Motor neuron (in vitro differentiated cells): ENCODE measurements at regions not wholly inside any gene's neighbourhood (a gene's known extent, or its start where the extent isn't known, plus 50 kb on each side); places are given as distances from the start of the nearest gene placed in this dataset.

Experiments
- ATAC-seq, 8 experiments: fragments of 200-7000 bp; cut with Tn5 transposase; replicated peaks in 6 of 8; 2 replicates each; pipeline ENCODE4 v1.8.0; 2021; ENCODE audit warnings: mild to moderate bottlenecking in 8 of 8, moderate library complexity in 8 of 8
- H3K27ac ChIP-seq, 2 donors: fragments of 250-450 bp; sonication (Bioruptor Pico); 2 replicates each; pipeline ENCODE4 v1.9.0; 2021; ENCODE audit warnings: antibody characterized with exemption in 2 of 2, mild to moderate bottlenecking in 2 of 2, moderate library complexity in 1 of 2
- H3K4me1 ChIP-seq, 2 donors: fragments of 250-450 bp; sonication (Bioruptor Pico); replicated peaks in 1 of 2; 2 replicates each; pipeline ENCODE4 v1.6.1; 2021; ENCODE audit warnings: antibody characterized with exemption in 2 of 2, mild to moderate bottlenecking in 2 of 2, moderate library complexity in 1 of 2
- H3K4me3 ChIP-seq, 5 donors: fragments of 250-450 bp; sonication (Bioruptor Pico); 2 replicates each; pipeline ENCODE4 v1.9.0; 2021; ENCODE audit warnings: antibody characterized with exemption in 5 of 5, mild to moderate bottlenecking in 5 of 5, moderate library complexity in 4 of 5
- WGBS, 10 experiments: fragments of 450-650 bp; shearing (Covaris generic); methylation state at CpG; one replicate each; pipeline ENCODE4 v1.0.0; 2022; 5-methylcytosine and 5-hydroxymethylcytosine counted together
- in situ Hi-C, 9 experiments: fragments of 400-800 bp; cut with MboI; loops; one replicate each; pipeline ENCODE4 v1.15.0; 2021; ENCODE audit warnings: low sequenced_read_pairs in 9 of 9, low pct_unique_long_range_greater_than_20kb in 2 of 9; ENCODE audit not compliant: unreplicated experiment in 9 of 9

- Histone ChIP-seq H3K4me3 (no peak overlapping the region), H3K27ac (no peak overlapping the region), H3K4me1 (no peaks in the 10 kb centered on the region)
- ATAC-seq = no peak
- in situ Hi-C loops = no loop called here
These were observed 202.0 kb upstream of the GRID2 start for GRCh38 chr4:92101737-92102172.

- H3K4me1 ChIP-seq = no peaks in the 10 kb centered on the region
- no peak for ATAC-seq
- 0 to 100% (median 50%) methylated on average over 1 to 2 of the region's 2 CpGs; no CpG with 5 or more reads in 3 of the 10 experiments for WGBS, 10 experiments
- H3K4me3 ChIP-seq = no peak overlapping the region
- in situ Hi-C loops = no loop called here
- no peak overlapping the region for H3K27ac ChIP-seq
These were observed 199.3 kb upstream of the GRID2 start for GRCh38 chr4:92104506-92104905.

- in situ Hi-C loops = no loop called here
- Histone ChIP-seq H3K27ac (no peak overlapping the region), H3K4me1 (no peaks in the 10 kb centered on the region), H3K4me3 (no peak overlapping the region)
- 0 to 100% (median 90%) methylated on average over 2 of the region's 2 CpGs; no CpG with 5 or more reads in 1 of the 10 experiments for WGBS, 10 experiments
- no peak for ATAC-seq
These were observed 196.9 kb upstream of the GRID2 start for GRCh38 chr4:92106816-92107215.

- in situ Hi-C loops = no loop called here
- 12 to 100% (median 90%) methylated on average over 1 to 2 of the region's 2 CpGs for WGBS, 10 experiments
These were observed 192.3 kb upstream of the GRID2 start for GRCh38 chr4:92111493-92111892.

GRCh38 chr4:92112805-92113204, 191.0 kb upstream of the GRID2 start:
- WGBS, 10 experiments = 8 to 90% (median 75%) methylated on average over 1 to 2 of the region's 2 CpGs; no CpG with 5 or more reads in 3 of the 10 experiments

More at GRCh38 chr4:92111493-92111892, 192.3 kb upstream of the GRID2 start:
- Histone ChIP-seq H3K27ac (no peak overlapping the region), H3K4me3 (no peak overlapping the region), H3K4me1 (peaks cover 0 to 3% of the 10 kb centered on the region in 2 donors)
- ATAC-seq = no peak

GRCh38 chr4:92120810-92121498, 182.8 kb upstream of the GRID2 start:
- Histone ChIP-seq H3K4me3 (no peak overlapping the region), H3K27ac (no peak overlapping the region), H3K4me1 (no peaks in the 10 kb centered on the region)
- in situ Hi-C loops = no loop called here
- ATAC-seq = no peak
- WGBS, 10 experiments = 0 to 100% (median 90%) methylated on average over 1 to 6 of the region's 6 CpGs; no CpG with 5 or more reads in 3 of the 10 experiments

More at GRCh38 chr4:92112805-92113204, 191.0 kb upstream of the GRID2 start:
- peak in 3 of 8 experiments; percentile 27 to 70 (median 50) for ATAC-seq
- Histone ChIP-seq H3K27ac (no peak overlapping the region), H3K4me3 (no peak overlapping the region), H3K4me1 (peaks cover 0 to 3% of the 10 kb centered on the region in 2 donors)
- in situ Hi-C loops = no loop called here

GRCh38 chr4:92122911-92123310, 180.9 kb upstream of the GRID2 start:
- no peak for ATAC-seq
- Histone ChIP-seq H3K27ac (no peak overlapping the region), H3K4me3 (no peak overlapping the region), H3K4me1 (no peaks in the 10 kb centered on the region)
- 0 to 100% (median 88%) methylated on average over 1 to 3 of the region's 3 CpGs; no CpG with 5 or more reads in 3 of the 10 experiments for WGBS, 10 experiments
- in situ Hi-C loops = no loop called here

GRCh38 chr4:92128676-92129075, 175.1 kb upstream of the GRID2 start:
- no peak for ATAC-seq
- WGBS, 10 experiments = 0 to 100% (median 71%) methylated on average over 1 of the region's 1 CpG; no CpG with 5 or more reads in 1 of the 10 experiments
- Histone ChIP-seq H3K4me1 (no peaks in the 10 kb centered on the region), H3K27ac (no peak overlapping the region), H3K4me3 (no peak overlapping the region)
- in situ Hi-C loops = no loop called here

- no peak for ATAC-seq
- Histone ChIP-seq H3K27ac (no peak overlapping the region), H3K4me3 (no peak overlapping the region), H3K4me1 (no peaks in the 10 kb centered on the region)
- in situ Hi-C loops = no loop called here
- WGBS, 10 experiments = 17 to 82% (median 48%) methylated on average over 1 to 3 of the region's 5 CpGs; no CpG with 5 or more reads in 4 of the 10 experiments
These were observed 174.3 kb upstream of the GRID2 start for GRCh38 chr4:92129408-92129994.

- no peak overlapping the region for H3K4me3 ChIP-seq
- no peak overlapping the region for H3K27ac ChIP-seq
- in situ Hi-C loops = no loop called here
- no peaks in the 10 kb centered on the region for H3K4me1 ChIP-seq
- ATAC-seq = no peak
- WGBS, 10 experiments = 20 to 95% (median 87%) methylated on average over 2 to 3 of the region's 3 CpGs; no CpG with 5 or more reads in 1 of the 10 experiments
These were observed 167.3 kb upstream of the GRID2 start for GRCh38 chr4:92136434-92136833.

GRCh38 chr4:92163348-92163747, 140.4 kb upstream of the GRID2 start:
- in situ Hi-C loops = no loop called here
- no peaks in the 10 kb centered on the region for H3K4me1 ChIP-seq
- no peak overlapping the region for H3K4me3 ChIP-seq
- H3K27ac ChIP-seq = no peak overlapping the region
- 0 to 93% (median 73%) methylated on average over 1 to 2 of the region's 2 CpGs; no CpG with 5 or more reads in 2 of the 10 experiments for WGBS, 10 experiments
- no peak for ATAC-seq

GRCh38 chr4:92170340-92170739, 133.4 kb upstream of the GRID2 start:
- Histone ChIP-seq H3K4me1 (no peaks in the 10 kb centered on the region), H3K4me3 (no peak overlapping the region), H3K27ac (no peak overlapping the region)
- in situ Hi-C loops = no loop called here
- ATAC-seq = no peak
- 0 to 96% (median 74%) methylated on average over 1 to 2 of the region's 2 CpGs; no CpG with 5 or more reads in 3 of the 10 experiments for WGBS, 10 experiments

- in situ Hi-C loops = no loop called here
- H3K4me1 ChIP-seq = no peaks in the 10 kb centered on the region
- no peak overlapping the region for H3K4me3 ChIP-seq
- no peak overlapping the region for H3K27ac ChIP-seq
- WGBS, 10 experiments = 0 to 100% (median 78%) methylated on average over 1 of the region's 1 CpG; no CpG with 5 or more reads in 3 of the 10 experiments
- ATAC-seq = no peak
These were observed 131.6 kb upstream of the GRID2 start for GRCh38 chr4:92172203-92172602.
